NCI-H128 (cell line): ENCODE measurements at regions not wholly inside any gene's neighbourhood (a gene's known extent, or its start where the extent isn't known, plus 50 kb on each side); places are given as distances from the start of the nearest gene placed in this dataset.
"Not testable (repeated sequence)": the region's sequence is repeated elsewhere in the genome, so short reads cannot be mapped to it uniquely, and the experiment has no call there.

Experiments
- DNase-seq: peaks from one replicate; lab custom pipeline; 2025; ENCODE audit not compliant: unreplicated experiment; lab: John Stamatoyannopoulos, UW

GRCh38 chr2:53129851-53130250, 637.8 kb upstream of the CHAC2 start:
- no peak for DNase-seq

GRCh38 chr2:53127061-53127650, 640.4 kb upstream of the CHAC2 start:
- no peak for DNase-seq

GRCh38 chr2:53114991-53115390, 652.6 kb upstream of the CHAC2 start:
- DNase-seq = no peak

GRCh38 chr2:53114582-53114981, 653.0 kb upstream of the CHAC2 start:
- DNase-seq = no peak

GRCh38 chr2:53112408-53112807, 655.2 kb upstream of the CHAC2 start:
- not testable (repeated sequence) for DNase-seq

GRCh38 chr2:53111406-53111805, 656.2 kb upstream of the CHAC2 start:
- no peak for DNase-seq

- DNase-seq = no peak
Observed at GRCh38 chr2:53111004-53111403, 656.6 kb upstream of the CHAC2 start.

- no peak for DNase-seq
Observed at GRCh38 chr2:53108246-53108645, 659.4 kb upstream of the CHAC2 start.

GRCh38 chr2:53104263-53104662, 663.3 kb upstream of the CHAC2 start:
- no peak for DNase-seq

- no peak for DNase-seq
Observed at GRCh38 chr2:53103679-53104078, 663.9 kb upstream of the CHAC2 start.

- DNase-seq = no peak
Observed at GRCh38 chr2:53098696-53099078, 668.9 kb upstream of the CHAC2 start.

- no peak for DNase-seq
Observed at GRCh38 chr2:53096351-53096750, 671.3 kb upstream of the CHAC2 start.

GRCh38 chr2:53095664-53096063, 671.9 kb upstream of the CHAC2 start:
- no peak for DNase-seq

- no peak for DNase-seq
Observed at GRCh38 chr2:53095227-53095626, 672.4 kb upstream of the CHAC2 start.

- DNase-seq = no peak
Observed at GRCh38 chr2:53093355-53093754, 674.2 kb upstream of the CHAC2 start.

- no peak for DNase-seq
Observed at GRCh38 chr2:53091183-53091582, 676.4 kb upstream of the CHAC2 start.

- DNase-seq = no peak
Observed at GRCh38 chr2:53087874-53088461, 679.6 kb upstream of the CHAC2 start.

GRCh38 chr2:53087262-53087873, 680.2 kb upstream of the CHAC2 start:
- DNase-seq = no peak

GRCh38 chr2:53077413-53077812, 690.2 kb upstream of the CHAC2 start:
- no peak for DNase-seq

GRCh38 chr2:53075760-53076159, 691.8 kb upstream of the CHAC2 start:
- DNase-seq = no peak

- DNase-seq = no peak
Observed at GRCh38 chr2:53067533-53067932, 700.1 kb upstream of the CHAC2 start.

- no peak for DNase-seq
Observed at GRCh38 chr2:53067056-53067455, 700.5 kb upstream of the CHAC2 start.

- no peak for DNase-seq
Observed at GRCh38 chr2:53064154-53064553, 703.5 kb upstream of the CHAC2 start.
